DND-41 (cell line): ENCODE measurements at regions not wholly inside any gene's neighbourhood (a gene's known extent, or its start where the extent isn't known, plus 50 kb on each side); places are given as distances from the start of the nearest gene placed in this dataset.

Experiments used
- CTCF ChIP-seq: IDR thresholded peaks from 2 replicates; pipeline ENCODE4 v1.5.1; 2012; ENCODE audit warnings: borderline replicate concordance, low read length, moderate library complexity, mild to moderate bottlenecking; ENCODE audit not compliant: poor library complexity, severe bottlenecking; ENCODE audit errors: extremely low read depth
- EZH2 ChIP-seq: IDR thresholded peaks from 3 replicates; pipeline ENCODE4 v1.6.1; 2012; ENCODE audit warnings: borderline replicate concordance, low read depth, mild to moderate bottlenecking, moderate library complexity, low read length, inconsistent platforms; ENCODE audit not compliant: severe bottlenecking

GRCh38 chr3:188059351-188059750 lies 94.6 kb upstream of the LPP start:
- TF ChIP-seq CTCF (no peak), EZH2 (no peak)
